T-helper 2 cell (primary cell): ENCODE measurements at regions not wholly inside any gene's neighbourhood (a gene's known extent, or its start where the extent isn't known, plus 50 kb on each side); places are given as distances from the start of the nearest gene placed in this dataset.

Experiments used
- DNase-seq, 5 experiments: peaks; one replicate each; pipeline versions ENCODE4 v3.0.0 to v3.0.0-alpha.2; 2012 to 2022

DNA sequence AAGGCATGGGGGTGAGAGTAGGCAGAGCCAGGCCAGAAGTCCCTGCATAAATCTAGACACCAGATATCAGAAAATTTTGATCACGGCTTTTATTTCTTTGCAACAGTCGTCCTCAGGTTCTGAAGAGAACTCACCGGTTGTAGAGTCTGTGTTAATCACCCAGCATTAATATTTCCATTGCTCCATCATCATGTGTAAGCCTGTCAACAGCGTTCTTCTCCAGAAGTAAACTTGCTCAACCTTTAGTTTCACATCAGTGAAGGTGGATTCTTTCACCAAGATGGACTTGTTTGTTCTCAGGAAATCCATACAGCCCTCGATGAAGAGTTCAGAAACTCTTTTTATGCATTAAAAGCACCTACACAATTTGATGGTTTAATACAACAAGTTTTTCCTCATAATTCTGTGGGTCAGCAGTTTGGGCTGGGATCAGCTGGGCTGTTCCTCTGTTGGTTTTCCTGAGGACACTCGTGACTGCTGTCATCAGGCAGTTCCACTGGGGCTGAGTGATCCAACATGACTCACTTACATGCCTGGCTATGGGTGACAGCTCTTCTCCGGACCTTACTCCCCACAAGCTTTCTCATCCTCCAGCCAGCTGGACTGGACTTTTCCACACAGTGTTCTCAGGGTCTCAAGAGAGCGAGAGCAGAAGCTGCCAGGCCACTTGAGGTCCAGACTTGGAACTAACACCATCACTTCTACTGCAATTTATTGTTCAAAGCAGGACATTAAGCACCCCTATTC lies 303.4 kb downstream of the ZNF621 start:
- DNase-seq: no peak

DNA sequence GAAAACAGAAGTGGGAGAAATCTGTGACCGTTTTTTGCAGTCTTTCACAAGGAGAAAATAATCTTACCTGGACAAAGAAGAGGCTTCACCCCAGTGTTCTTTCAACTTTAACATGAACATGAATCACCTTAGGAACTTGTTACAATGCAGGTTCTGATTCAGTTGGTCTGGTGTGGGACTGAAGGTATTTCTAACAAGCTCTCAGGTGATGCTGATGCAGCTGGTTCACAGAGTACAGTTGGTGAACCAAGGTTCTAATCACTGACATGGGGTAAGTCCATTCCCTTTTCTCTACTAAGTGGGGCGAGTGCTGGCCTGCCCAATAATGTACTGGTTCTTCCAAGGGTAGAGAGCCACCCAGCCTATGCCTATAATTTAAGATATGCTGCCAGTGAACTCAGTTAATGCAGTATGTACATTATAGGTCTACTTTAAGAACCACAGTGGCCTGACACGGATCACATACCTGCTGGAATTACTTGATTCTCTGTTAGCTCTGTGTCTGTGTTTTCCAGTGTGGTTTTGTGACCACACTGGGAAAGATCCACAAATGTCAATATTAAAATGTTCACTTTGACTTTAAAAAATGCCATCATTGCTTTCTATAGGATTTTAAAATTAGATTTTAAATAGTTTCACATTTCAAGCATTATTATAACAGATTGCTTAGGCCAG lies 304.1 kb downstream of the ZNF621 start:
- no peak for DNase-seq

DNA sequence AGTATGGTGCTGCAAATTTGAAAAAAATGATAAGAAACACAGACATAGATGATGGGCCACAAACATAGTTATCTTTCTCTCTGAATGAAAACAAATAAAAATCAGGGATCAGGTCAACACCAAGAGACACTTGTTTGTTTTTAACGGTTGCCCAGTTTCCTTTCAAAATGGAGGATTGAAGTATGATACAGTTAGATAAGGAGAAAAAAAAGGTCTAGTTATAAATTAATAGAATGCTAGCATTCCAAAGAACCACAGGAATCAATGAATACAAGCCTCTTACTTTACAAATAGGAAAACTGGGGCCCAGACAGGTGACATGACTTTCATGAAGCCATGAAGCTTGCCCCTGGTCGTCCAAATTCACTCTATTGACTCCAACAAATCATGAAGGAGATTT lies 305.1 kb downstream of the ZNF621 start:
- DNase-seq: no peak

DNA sequence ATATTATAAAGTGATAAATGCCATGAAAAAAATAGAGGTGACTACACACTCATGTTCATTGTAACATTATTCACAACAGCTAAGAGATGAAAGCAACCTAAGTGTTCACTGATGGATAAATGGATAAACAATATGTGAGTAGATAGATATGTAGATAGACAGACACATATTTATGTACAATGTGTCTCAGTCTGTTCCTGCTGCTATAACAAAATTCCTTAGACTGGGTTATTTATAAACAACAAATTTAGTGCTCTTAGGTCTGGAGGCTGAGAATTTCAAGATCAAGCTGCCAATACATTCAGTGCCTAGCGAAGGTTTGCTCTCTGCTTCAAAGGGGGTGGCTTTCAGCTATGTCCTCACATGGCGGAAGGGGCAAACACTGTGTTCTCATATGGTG lies 312.5 kb downstream of the ZNF621 start:
- no peak for DNase-seq

DNA sequence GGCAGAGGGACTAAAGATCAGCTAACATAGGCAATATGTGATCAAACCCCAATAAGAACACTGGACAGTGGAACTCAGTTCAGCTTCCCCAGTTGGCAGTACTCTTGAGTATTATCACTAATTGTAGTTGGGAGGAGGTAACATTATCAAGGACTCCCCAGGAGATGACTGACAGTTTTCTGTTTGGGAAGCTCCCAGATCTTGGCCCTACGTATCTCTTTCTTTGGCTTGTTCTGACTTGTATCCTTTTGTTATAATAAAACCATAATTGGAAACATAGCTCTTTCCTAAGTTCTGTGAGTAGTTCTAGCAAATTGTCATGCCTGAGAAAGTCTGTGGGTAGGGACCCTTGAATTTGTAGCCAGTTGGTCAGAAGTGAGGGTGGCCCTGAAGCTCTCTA lies 316.4 kb downstream of the ZNF621 start:
- DNase-seq: no peak

DNA sequence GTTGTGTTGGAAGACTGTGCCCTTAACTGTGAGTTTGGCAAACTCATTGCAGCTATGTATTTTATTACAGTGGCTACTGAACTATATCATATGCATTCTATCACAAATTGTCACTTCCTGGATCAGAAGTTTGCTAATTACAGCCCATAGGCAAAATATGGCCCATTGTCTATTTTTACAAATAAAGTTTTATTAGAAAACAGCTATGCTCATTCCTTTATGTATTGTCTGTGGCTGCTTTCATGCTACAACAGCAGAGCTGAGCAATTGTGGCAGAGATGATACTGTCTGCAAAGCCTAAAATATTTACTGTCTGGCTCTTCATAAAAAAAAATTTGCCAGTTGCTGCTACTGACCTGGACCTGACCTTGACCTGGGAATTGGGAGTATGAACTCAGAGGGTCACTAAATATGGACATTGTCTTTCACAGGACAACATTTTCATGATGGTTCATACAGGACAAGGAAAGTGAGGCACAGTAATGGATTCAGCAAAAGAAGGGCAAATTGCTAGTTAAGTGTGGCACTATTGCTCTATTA lies 316.9 kb downstream of the ZNF621 start:
- no peak for DNase-seq

DNA sequence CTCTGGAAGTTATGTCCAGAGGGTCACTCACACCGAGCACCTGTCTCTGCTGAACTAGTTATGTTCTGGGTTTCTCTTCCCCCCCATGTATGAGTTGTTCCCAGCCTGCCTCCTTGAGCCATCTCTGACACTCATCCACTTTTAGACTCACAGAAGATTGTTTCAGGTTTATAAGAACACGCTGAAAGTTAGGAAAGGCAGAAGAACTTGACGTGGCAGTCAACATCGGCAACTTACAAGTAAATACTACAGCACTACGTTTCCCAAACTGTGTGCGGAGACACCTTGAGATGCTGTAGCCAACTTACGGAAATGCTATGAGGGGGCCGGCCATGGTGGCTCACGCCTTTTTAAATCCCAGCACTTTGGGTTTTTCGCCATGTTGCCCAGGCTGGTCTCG lies 318.0 kb downstream of the ZNF621 start:
- DNase-seq: no peak

DNA sequence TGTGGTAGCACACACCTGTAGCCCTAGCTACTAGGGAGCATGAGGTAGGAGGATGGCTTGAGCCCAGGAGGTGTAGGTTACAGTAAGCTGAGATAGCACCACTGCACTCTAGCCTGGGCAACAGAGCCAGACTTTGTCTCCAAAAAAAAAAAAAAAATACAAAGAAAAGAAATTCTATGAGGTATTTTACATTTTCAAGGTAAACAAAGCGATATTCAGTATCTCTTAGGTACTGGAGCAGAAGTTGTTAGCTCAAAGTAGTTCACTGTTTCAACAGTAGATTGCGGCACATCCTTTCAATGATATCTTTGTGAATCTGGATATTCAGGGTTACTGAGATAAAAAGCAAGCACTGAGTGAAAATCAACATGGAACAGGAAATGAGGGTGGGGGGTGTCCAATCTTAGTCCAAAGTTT lies 318.5 kb downstream of the ZNF621 start:
- DNase-seq: no peak

DNA sequence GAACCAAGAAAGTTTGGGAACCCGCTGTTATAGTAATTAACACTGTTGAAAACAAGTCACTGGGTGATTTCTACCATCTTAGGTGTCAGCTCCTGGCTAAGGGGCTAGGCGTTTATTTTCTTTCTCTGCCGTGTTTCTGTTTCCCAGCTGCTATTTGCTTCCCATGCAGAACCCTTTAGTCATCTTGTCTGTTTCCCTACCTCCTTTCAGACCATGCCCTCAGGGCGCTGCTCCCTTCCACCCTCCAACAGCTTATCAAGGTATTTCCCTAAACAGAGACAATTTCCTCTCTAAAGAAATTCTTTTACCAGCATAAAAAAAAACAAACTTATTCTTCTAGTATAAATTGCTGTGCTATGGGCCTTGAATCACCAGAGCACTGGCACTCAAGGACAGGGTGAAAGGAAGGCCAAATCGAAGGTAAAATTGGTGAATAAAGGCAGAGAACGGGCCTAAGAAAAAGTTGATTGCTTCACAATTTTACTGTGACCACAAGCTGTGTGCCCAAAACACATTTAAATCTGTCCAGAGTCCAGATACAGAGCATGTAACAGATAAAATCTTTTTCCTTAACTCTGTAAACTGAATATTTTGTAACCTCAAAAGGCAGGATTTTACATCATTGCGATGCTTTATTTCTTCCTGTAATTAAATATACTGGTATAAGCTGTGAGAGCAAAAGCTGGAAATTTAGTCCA lies 319.2 kb downstream of the ZNF621 start:
- no peak for DNase-seq

DNA sequence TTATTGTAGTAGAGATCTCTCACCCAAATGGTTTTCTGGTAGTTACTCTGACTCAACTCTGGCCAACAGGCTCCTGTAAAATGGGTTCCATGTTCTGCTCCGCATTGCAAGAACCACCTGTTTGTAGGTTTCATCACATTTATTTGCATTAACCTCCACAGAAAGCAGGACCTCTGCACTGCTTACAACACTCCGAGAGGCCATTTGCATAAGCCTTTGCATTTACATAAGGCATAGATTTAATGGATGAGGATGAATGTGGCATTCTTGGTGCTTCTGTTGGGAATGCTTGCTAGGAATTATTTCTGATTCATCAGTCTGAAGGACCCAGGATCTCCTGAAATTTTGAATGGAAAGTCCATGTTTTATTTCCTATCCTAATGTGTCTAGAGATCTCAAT lies 320.1 kb downstream of the ZNF621 start:
- no peak for DNase-seq

DNA sequence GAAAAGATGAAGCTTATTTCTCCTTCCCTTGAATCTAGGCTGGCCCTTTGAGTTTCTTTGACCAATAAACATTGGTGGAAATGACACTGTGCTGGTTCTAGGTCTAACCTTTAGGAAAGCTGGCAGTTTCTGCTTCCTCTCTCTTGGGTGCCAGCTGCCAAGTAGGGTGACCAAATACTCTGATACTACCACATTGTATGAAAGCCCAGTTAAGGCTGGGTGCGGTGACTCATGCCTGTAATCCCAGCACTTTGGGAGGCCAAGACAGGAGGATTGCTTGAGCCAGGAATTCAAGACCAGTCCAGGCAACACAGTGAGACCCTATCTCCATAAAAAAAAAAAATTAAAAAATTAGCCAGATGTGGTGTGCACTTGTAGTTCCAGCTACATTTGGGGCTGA lies 320.7 kb downstream of the ZNF621 start:
- DNase-seq: no peak

DNA sequence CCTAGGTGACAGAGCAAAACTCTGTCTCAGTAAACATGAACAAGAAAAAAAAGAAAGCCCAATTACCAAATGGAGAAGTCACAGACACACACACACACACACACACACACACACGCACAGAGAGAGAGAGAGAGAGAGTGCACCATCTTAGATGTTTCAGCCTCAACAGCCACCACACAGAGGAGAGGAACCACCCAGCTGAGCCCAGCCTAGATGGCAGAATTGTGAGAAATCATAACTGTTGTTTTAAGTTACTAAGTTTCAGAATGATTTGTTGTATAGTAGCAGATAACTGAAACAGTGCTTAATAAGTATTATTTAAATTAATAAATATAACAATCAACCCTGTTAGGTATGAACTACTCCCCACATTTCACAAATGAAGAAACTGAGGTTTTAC lies 321.2 kb downstream of the ZNF621 start:
- DNase-seq: no peak

DNA sequence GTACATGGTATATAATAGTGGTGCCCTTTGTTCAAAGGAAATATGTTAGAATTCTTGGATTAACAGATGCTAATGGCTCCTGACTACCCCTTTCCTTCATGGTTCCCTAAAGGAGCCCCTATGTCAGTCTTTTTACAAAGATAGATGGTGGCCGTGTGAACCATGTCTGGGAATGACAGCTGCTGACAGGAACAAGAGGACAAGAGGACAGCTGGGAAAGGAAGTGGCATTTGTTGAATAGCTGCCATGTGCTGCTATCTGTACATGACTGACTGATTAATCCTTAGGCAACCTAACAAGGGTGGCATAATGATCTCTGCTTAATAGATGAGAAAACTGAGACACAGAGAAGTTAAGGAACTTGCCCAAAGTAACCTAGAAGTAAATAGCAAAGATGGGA lies 321.7 kb downstream of the ZNF621 start:
- no peak for DNase-seq

DNA sequence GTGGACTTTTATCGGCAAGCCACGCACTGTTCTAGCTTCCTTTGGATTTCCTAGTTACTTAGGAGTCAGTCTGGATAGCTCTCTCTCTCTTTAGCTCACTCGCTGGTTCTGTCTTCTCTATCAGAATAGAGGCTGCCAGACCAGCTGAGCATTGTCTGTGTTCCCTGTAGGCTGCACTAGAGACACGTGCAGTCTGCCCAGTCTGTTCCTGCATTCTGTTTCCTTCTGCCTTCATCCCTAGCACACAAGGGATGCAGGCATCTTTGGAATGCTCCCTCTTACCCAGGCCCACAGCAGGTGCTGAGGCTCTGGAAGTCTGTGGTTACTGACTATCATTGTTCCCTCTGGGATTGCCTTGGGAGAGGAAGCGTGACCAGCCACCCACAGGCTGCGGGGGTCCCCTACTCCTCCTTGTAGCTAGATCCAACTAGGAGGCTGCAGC lies 322.8 kb downstream of the ZNF621 start:
- no peak for DNase-seq

DNA sequence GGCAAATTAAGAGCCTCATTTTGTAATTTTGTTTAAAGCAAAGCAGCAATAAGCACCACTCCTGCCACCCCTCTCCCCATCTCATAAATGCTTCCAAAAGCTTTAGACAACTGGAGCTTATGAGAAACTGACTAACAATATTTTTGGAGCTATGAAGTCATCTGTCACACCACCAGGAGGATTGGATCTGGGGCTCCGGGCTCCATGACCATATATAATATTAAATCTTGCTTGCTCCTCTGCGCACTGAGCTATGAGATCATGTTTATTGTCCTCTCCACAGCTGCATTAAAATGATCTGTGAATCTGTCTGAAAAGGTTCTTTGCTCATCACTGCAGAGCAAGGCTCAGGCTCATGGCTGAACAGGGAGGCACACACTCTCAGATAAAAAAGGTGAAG lies 323.7 kb downstream of the ZNF621 start:
- no peak for DNase-seq

DNA sequence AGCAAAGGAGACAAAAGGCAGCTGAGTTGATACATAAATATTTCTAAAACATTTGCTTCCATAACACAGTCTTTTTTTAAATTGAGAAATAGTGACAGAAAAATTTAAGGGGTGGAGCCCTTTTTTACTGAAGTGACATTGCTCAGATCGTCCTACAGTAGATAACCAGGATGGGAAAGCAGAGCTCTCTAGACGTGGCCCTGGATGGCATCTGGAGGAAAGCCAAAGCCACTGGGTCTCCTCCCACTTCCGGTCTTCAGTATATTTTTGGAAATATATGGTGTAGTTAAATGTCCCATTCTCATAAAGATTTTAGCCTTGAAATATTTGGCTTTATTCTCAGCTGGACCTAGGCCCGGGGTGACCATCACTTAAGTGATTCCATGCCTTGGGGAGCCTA lies 326.1 kb downstream of the ZNF621 start:
- no peak for DNase-seq

DNA sequence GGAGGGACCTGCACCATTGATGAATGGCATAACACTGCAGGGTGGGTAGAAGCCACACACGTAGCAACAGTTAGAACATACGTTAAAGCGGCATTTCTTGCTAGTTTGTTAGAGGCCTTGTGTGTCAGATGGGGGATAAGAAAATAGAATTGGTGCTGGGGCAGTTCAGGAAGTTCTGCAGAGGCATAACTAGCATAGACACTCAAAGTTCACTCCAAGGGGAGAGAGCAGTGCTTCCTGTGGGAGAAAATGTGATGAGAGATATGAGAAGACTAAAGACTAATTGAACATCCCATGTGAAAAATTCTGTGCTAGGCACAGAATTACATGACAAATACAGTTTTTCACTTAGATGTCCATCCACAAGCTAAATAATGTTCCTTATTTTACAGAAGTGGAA lies 327.1 kb downstream of the ZNF621 start:
- no peak for DNase-seq

DNA sequence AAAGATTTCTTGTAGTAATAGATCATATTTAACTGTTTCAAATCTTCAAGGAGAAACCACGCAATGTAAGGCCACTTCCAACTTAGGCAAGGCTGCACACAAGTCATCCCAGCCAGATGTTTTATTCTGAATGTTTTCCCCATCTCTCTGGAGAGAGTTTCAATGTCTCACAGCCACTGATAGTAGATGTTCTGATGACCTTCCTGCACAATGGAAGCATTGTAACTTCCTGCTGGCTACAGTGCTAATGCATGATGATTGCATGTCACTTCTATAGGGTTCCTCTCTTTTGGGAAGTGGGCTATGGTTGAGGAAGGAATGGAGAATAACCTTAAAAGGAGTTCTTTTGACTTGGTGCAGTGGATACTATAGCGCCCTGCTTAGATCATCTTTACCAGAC lies 328.0 kb downstream of the ZNF621 start:
- DNase-seq: no peak

DNA sequence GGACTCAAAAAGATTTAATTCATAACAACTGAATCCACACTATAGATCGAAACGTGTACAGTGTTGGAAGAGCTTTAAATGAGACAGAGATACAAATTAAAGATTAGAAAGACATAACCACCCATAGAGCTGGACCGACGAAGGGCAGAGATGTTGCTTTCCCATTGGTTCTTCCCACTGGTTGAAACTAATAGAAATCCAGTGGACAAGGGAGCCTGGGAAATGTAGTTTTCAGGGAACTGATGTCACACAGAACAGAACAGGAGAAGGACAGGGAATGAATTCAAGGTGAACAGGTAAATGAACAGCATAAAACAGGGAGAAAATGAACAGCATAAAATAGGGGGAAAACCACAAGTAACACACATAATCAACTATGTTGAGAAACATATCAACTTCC lies 328.7 kb downstream of the ZNF621 start:
- DNase-seq: no peak

DNA sequence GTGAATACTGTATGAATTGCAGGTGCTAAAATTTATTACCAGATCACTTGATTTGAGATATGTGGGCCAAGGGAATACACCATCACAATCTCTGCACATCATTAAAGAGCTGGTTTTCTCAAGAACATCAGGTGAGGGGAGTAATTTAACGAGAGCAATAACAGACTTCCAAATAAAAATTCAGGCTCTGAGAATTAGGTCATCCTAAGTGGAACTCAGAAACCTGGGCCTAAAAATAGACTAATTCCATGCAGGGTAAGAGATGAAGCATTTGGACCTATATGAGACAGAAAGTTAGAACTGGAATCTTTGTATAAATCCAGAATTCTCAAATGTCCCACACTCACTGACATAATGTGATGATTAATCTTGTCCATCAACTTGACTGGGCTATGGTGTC lies 331.1 kb downstream of the ZNF621 start:
- no peak for DNase-seq

DNA sequence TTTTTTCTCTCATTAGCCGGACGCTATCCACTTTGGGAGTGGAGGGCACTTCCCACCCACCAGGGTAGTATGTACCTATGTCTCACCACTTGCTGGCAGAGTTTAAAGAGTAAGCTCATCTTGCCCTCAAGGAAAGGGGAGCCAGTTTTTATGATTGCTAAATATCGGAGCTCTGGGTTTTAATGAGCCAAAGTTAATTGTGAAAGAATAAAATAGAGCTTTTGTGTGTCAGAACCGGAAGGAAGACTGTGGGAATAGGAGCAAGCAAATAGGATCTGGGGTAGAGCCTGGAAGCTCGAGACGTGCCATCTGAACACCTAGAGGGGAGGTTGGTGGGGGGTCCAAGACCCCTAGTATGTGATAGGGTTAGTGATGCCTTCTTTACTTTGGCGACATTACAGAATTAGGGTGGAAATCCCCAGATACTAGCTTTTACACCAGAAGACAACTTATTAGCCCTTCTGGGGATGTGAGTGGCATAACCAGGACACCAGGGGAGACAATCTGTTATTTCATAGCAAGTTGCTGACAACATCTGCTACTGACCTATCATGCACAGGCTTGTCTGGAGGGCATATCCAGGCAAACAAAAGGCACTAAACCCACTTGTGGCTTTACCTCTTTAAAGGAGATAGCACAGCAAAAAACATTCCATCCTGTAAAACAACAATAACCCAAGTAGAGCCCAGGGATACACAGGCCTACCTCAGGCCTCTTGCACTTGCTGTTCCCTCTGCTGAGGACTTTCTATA lies 333.8 kb downstream of the ZNF621 start:
- DNase-seq: no peak

DNA sequence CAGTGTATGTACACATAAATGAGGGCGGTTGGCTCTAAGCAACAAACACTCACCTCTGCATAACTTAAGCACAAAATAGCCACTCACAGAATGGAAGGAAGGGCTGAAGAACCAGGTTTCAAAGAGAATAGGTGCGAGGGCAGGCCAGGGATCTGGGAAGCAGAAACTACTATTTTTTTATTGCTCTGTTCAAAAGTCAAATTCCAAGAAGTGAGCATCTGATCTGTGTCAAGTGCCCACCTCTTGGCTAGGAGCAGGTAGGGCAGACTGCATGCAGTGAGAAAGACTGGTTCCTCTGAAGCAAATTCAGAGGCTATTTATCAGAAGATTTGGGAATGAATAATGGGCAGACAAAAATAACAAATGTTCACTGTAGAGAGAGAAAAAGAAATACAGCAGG lies 336.4 kb upstream of the CTNNB1 start:
- no peak for DNase-seq
